Prostate gland (tissue), 2 donors: ENCODE measurements at regions not wholly inside any gene's neighbourhood (a gene's known extent, or its start where the extent isn't known, plus 50 kb on each side); places are given as distances from the start of the nearest gene placed in this dataset.
A peak's percentile ranks its signal among the peaks of the same experiment; 100 is the strongest.

Source experiments
- DNase-seq: peaks from one replicate; pipeline ENCODE4 v3.0.0-alpha.2; 2019; ENCODE audit warnings: low spot score
- H3K27ac ChIP-seq, 2 donors: fragments of 200-600 bp; sonication (generic); 2 replicates each; pipeline ENCODE4 v1.5.1; 2017 to 2019
- H3K27me3 ChIP-seq: fragments of 200-600 bp; sonication (generic); replicated peaks from 2 replicates; pipeline ENCODE4 v1.5.1; 2019; ENCODE audit not compliant: insufficient read depth
- H3K36me3 ChIP-seq, 2 donors: fragments of 200-600 bp; sonication (generic); 1 replicate in 1 of 2; 2 replicates in 1 of 2; pipeline versions ENCODE4 v1.5.1 to v1.8.1; 2017 to 2019
- H3K4me1 ChIP-seq: fragments of 200-600 bp; sonication (generic); replicated peaks from 2 replicates; pipeline ENCODE4 v1.5.1; 2019
- H3K4me3 ChIP-seq, 2 donors: fragments of 200-600 bp; sonication (generic); 2 replicates each; pipeline ENCODE4 v1.5.1; 2017 to 2019
- H3K9me3 ChIP-seq: fragments of 200-600 bp; sonication (generic); 2 replicates; pipeline ENCODE4 v1.5.1; 2017
- CTCF ChIP-seq, 4 experiments: fragments of 200-600 bp in 2 of 4; fragments of 450-650 bp in 2 of 4; sonication (generic) in 2 of 4; IDR thresholded peaks; 1 replicate in 3 of 4; 2 replicates in 1 of 4; pipeline ENCODE4 v1.5.1; 2016 to 2019; ENCODE audit warnings: antibody characterized with exemption in 4 of 4, mild to moderate bottlenecking in 2 of 4, moderate library complexity in 2 of 4
- POLR2A ChIP-seq: fragments of 450-650 bp; IDR thresholded peaks from one replicate; pipeline ENCODE4 v1.6.1; 2016; ENCODE audit warnings: antibody characterized with exemption, mild to moderate bottlenecking
- POLR2AphosphoS5 ChIP-seq: sonication (generic); formaldehyde crosslinking; IDR thresholded peaks from one replicate; pipeline ENCODE4 v1.6.1; 2017; ENCODE audit warnings: antibody characterized with exemption
- WGBS: methylation state at CpG from one replicate; pipeline ENCODE4 v1.1.5; 2018; 5-methylcytosine and 5-hydroxymethylcytosine counted together
- intact Hi-C: fragments of 100-400 bp; cut with DNase I; formaldehyde crosslinking; loops from one replicate; pipeline ENCODE4 v1.14.2; 2022

- Histone ChIP-seq H3K4me1 (no peaks in the 10 kb centered on the region), H3K27ac (no peak overlapping the region), H3K27me3 (no peaks in the 10 kb centered on the region), H3K36me3 (no peaks in the 10 kb centered on the region), H3K9me3 (no peaks in the 10 kb centered on the region), H3K4me3 (no peak overlapping the region)
- intact Hi-C loops = no loop called here
- 31% methylated on average over 5 of the region's 5 CpGs for WGBS
- DNase-seq = no peak
- TF ChIP-seq POLR2AphosphoS5 (peak; percentile 23), CTCF (IDR thresholded peaks at IDR 0.05) (no peak)
Observed at GRCh38 chr13:106699311-106699710, 131.4 kb upstream of the ARGLU1 start.

GRCh38 chr13:106696719-106697118 is 128.8 kb upstream of the ARGLU1 start:
- Histone ChIP-seq H3K9me3 (no peaks in the 10 kb centered on the region), H3K4me3 (no peak overlapping the region), H3K27me3 (no peaks in the 10 kb centered on the region), H3K36me3 (no peaks in the 10 kb centered on the region), H3K27ac (no peak overlapping the region), H3K4me1 (no peaks in the 10 kb centered on the region)
- no peak for TF ChIP-seq POLR2AphosphoS5
- no peak for TF ChIP-seq POLR2A
- no peak for TF ChIP-seq CTCF (IDR thresholded peaks at IDR 0.05)
- DNase-seq = no peak
- 77% methylated on average over 2 of the region's 2 CpGs for WGBS
- intact Hi-C loops = no loop called here

GRCh38 chr13:106696140-106696539 is 128.2 kb upstream of the ARGLU1 start:
- H3K9me3 ChIP-seq = no peaks in the 10 kb centered on the region
- no peak for TF ChIP-seq POLR2AphosphoS5
- TF ChIP-seq POLR2A = no peak
- no peak for TF ChIP-seq CTCF (IDR thresholded peaks at IDR 0.05)
- H3K27me3 ChIP-seq = no peaks in the 10 kb centered on the region
- H3K4me3 ChIP-seq = no peak overlapping the region
- H3K36me3 ChIP-seq = no peaks in the 10 kb centered on the region
- intact Hi-C loops = no loop called here
- H3K4me1 ChIP-seq = no peaks in the 10 kb centered on the region
- H3K27ac ChIP-seq = no peak overlapping the region
- 94% methylated on average over 3 of the region's 3 CpGs for WGBS
- DNase-seq = no peak

GRCh38 chr13:106695139-106695538 is 127.2 kb upstream of the ARGLU1 start:
- intact Hi-C loops = no loop called here
- Histone ChIP-seq H3K27ac (no peak overlapping the region), H3K4me1 (no peaks in the 10 kb centered on the region), H3K27me3 (no peaks in the 10 kb centered on the region), H3K4me3 (no peak overlapping the region), H3K36me3 (no peaks in the 10 kb centered on the region), H3K9me3 (no peaks in the 10 kb centered on the region)
- no peak for TF ChIP-seq POLR2AphosphoS5
- TF ChIP-seq CTCF (IDR thresholded peaks at IDR 0.05) = no peak
- no peak for TF ChIP-seq POLR2A
- DNase-seq = no peak

- Histone ChIP-seq H3K4me3 (no peak overlapping the region), H3K4me1 (no peaks in the 10 kb centered on the region), H3K27me3 (no peaks in the 10 kb centered on the region), H3K36me3 (no peaks in the 10 kb centered on the region), H3K27ac (no peak overlapping the region), H3K9me3 (no peaks in the 10 kb centered on the region)
- 34% methylated on average over 2 of the region's 2 CpGs for WGBS
- intact Hi-C loops = no loop called here
- no peak for TF ChIP-seq POLR2AphosphoS5
- no peak for TF ChIP-seq CTCF (IDR thresholded peaks at IDR 0.05)
- no peak for TF ChIP-seq POLR2A
- no peak for DNase-seq
Observed at GRCh38 chr13:106691861-106692260, 123.9 kb upstream of the ARGLU1 start.
